ENCODE measurements at regions not wholly inside any gene's neighbourhood (a gene's known extent, or its start where the extent isn't known, plus 50 kb on each side); places are given as distances from the start of the nearest gene placed in this dataset.

- ChIA-PET CTCF (no interaction called here), POLR2A (no interaction called here)
- Histone ChIP-seq H3K27me3 (replicated peaks in 1 of 4; ENCODE audit: control extremely low read depth in 1 of 4, control insufficient read depth in 3 of 4, insufficient read depth in 4 of 4, low read length in 3 of 4) (peaks cover 0 to 5% (median 0%) of the 10 kb centered on the region in 4 experiments), H3K4me1 (ENCODE audit: control insufficient read depth in 2 of 2, insufficient read depth in 2 of 2, low read length in 2 of 2) (no peaks in the 10 kb centered on the region), H3K27ac (ENCODE audit: low read length in 2 of 2) (no peak overlapping the region), H3K4me2 (replicated peaks; ENCODE audit: low read depth, low read length, poor library complexity, severe bottlenecking) (no peak overlapping the region), H3K9ac (ENCODE audit: low read length) (no peak overlapping the region), H4K20me1 (ENCODE audit: control insufficient read depth, insufficient read depth, low read length, poor library complexity, severe bottlenecking) (no peaks in the 10 kb centered on the region), H3K36me3 (replicated peaks in 1 of 2; ENCODE audit: control extremely low read depth in 1 of 2, control insufficient read depth in 1 of 2, extremely low read depth in 1 of 2, insufficient read depth in 2 of 2, low read length in 1 of 2) (no peaks in the 10 kb centered on the region), H2AFZ (ENCODE audit: insufficient read depth, low read depth, low read length, poor library complexity, severe bottlenecking) (no peak overlapping the region), H3K4me3 (ENCODE audit: control extremely low read depth in 1 of 5, extremely low read depth in 1 of 5, insufficient read depth in 1 of 5, low read depth in 2 of 5, low read length in 4 of 5) (no peak overlapping the region), H3K9me3 (ENCODE audit: control extremely low read depth in 1 of 3, control insufficient read depth in 2 of 3, insufficient read depth in 1 of 3, low read length in 2 of 3) (peaks cover 0 to 7% (median 1%) of the 10 kb centered on the region in 3 donors), H3K79me2 (ENCODE audit: control insufficient read depth, insufficient read depth, low read length) (no peaks in the 10 kb centered on the region)
- intact Hi-C loops (cut with micrococcal nuclease), result no loop called here
- no peaks in the 10 kb centered on the region for H3K4me1 Mint-ChIP-seq
- peaks cover 27% of the 10 kb centered on the region for H3K27me3 Mint-ChIP-seq
- H3K27ac Mint-ChIP-seq, result no peak overlapping the region
- no CpG with 5 or more reads among the region's 1 CpG for WGBS (ENCODE audit: insufficient coverage)
- ATAC-seq (ENCODE audit: low read depth) (no peak), DNase-seq (no peak)
- no peak overlapping the region for H3K4me3 Mint-ChIP-seq
- TF ChIP-seq, protein P1, sequence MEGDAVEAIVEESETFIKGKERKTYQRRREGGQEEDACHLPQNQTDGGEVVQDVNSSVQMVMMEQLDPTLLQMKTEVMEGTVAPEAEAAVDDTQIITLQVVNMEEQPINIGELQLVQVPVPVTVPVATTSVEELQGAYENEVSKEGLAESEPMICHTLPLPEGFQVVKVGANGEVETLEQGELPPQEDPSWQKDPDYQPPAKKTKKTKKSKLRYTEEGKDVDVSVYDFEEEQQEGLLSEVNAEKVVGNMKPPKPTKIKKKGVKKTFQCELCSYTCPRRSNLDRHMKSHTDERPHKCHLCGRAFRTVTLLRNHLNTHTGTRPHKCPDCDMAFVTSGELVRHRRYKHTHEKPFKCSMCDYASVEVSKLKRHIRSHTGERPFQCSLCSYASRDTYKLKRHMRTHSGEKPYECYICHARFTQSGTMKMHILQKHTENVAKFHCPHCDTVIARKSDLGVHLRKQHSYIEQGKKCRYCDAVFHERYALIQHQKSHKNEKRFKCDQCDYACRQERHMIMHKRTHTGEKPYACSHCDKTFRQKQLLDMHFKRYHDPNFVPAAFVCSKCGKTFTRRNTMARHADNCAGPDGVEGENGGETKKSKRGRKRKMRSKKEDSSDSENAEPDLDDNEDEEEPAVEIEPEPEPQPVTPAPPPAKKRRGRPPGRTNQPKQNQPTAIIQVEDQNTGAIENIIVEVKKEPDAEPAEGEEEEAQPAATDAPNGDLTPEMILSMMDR (IDR thresholded peaks at IDR 0.05), result no peak
- no peak for TF ChIP-seq EZH2 (IDR thresholded peaks at IDR 0.05; ENCODE audit: borderline replicate concordance, insufficient read depth, low read depth, low read length, poor library complexity, severe bottlenecking)
- H3K9me3 Mint-ChIP-seq (ENCODE audit: insufficient read depth), result no peaks in the 10 kb centered on the region
Observed at GRCh38 chr10:90526721-90527120, 331.1 kb downstream of the HTR7 start.

GRCh38 chr10:90530521-90530920 is 327.3 kb downstream of the HTR7 start:
- H4K20me1 ChIP-seq (ENCODE audit: control insufficient read depth, insufficient read depth, low read length, poor library complexity, severe bottlenecking), result no peaks in the 10 kb centered on the region
- H3K4me3 Mint-ChIP-seq, result no peak overlapping the region
- H3K36me3 ChIP-seq (replicated peaks in 1 of 2; ENCODE audit: control extremely low read depth in 1 of 2, control insufficient read depth in 1 of 2, extremely low read depth in 1 of 2, insufficient read depth in 2 of 2, low read length in 1 of 2), result no peaks in the 10 kb centered on the region
- no peaks in the 10 kb centered on the region for H3K4me1 ChIP-seq (ENCODE audit: control insufficient read depth in 2 of 2, insufficient read depth in 2 of 2, low read length in 2 of 2)
- no peaks in the 10 kb centered on the region for H3K9me3 Mint-ChIP-seq (ENCODE audit: insufficient read depth)
- DNase-seq, result no peak
- ATAC-seq (ENCODE audit: low read depth), result no peak
- H3K79me2 ChIP-seq (ENCODE audit: control insufficient read depth, insufficient read depth, low read length), result no peaks in the 10 kb centered on the region
- no peak for TF ChIP-seq EZH2 (IDR thresholded peaks at IDR 0.05; ENCODE audit: borderline replicate concordance, insufficient read depth, low read depth, low read length, poor library complexity, severe bottlenecking)
- TF ChIP-seq, protein P1 (IDR thresholded peaks at IDR 0.05), result no peak
- CTCF ChIA-PET, result no interaction called here
- WGBS (ENCODE audit: insufficient coverage), result no CpG with 5 or more reads among the region's 3 CpGs
- H3K9me3 ChIP-seq (ENCODE audit: control extremely low read depth in 1 of 3, control insufficient read depth in 2 of 3, insufficient read depth in 1 of 3, low read length in 2 of 3), result peaks cover 0 to 5% (median 0%) of the 10 kb centered on the region in 3 donors
- peaks cover 0 to 2% (median 0%) of the 10 kb centered on the region in 4 experiments for H3K27me3 ChIP-seq (replicated peaks in 1 of 4; ENCODE audit: control extremely low read depth in 1 of 4, control insufficient read depth in 3 of 4, insufficient read depth in 4 of 4, low read length in 3 of 4)
- no peak overlapping the region for H3K4me3 ChIP-seq (ENCODE audit: control extremely low read depth in 1 of 5, extremely low read depth in 1 of 5, insufficient read depth in 1 of 5, low read depth in 2 of 5, low read length in 4 of 5)
- H3K27ac ChIP-seq (ENCODE audit: low read length in 2 of 2), result no peak overlapping the region
- no peaks in the 10 kb centered on the region for H3K4me1 Mint-ChIP-seq
- peaks cover 18% of the 10 kb centered on the region for H3K27me3 Mint-ChIP-seq
- intact Hi-C loops (cut with micrococcal nuclease), result no loop called here
- POLR2A ChIA-PET, result no interaction called here
- H3K27ac Mint-ChIP-seq, result no peak overlapping the region
- H3K9ac ChIP-seq (ENCODE audit: low read length), result no peak overlapping the region
- H2AFZ ChIP-seq (ENCODE audit: insufficient read depth, low read depth, low read length, poor library complexity, severe bottlenecking), result no peak overlapping the region
- H3K4me2 ChIP-seq (replicated peaks; ENCODE audit: low read depth, low read length, poor library complexity, severe bottlenecking), result no peak overlapping the region

Measured in B cell (primary cell).